WI38 (cell line): ENCODE measurements at regions not wholly inside any gene's neighbourhood (a gene's known extent, or its start where the extent isn't known, plus 50 kb on each side); places are given as distances from the start of the nearest gene placed in this dataset.

Experiments used
- H3K4me3 ChIP-seq: 2 replicates; pipeline ENCODE4 v1.5.1; 2011; ENCODE audit warnings: low read depth, mild to moderate bottlenecking, control low read depth, low read length
- CTCF ChIP-seq: IDR thresholded peaks from 2 replicates; pipeline ENCODE4 v1.5.1; 2012; ENCODE audit warnings: low read depth, mild to moderate bottlenecking, control low read depth, low read length

GRCh38 chr13:104450006-104450405 lies 1383.8 kb upstream of the SLC10A2 start:
- no peak overlapping the region for H3K4me3 ChIP-seq
- no peak for TF ChIP-seq CTCF

GRCh38 chr13:104447348-104447747 lies 1381.1 kb upstream of the SLC10A2 start:
- H3K4me3 ChIP-seq: no peak overlapping the region
- no peak for TF ChIP-seq CTCF

GRCh38 chr13:104442536-104442935 lies 1376.3 kb upstream of the SLC10A2 start:
- no peak overlapping the region for H3K4me3 ChIP-seq
- TF ChIP-seq CTCF: no peak

- no peak overlapping the region for H3K4me3 ChIP-seq
- TF ChIP-seq CTCF: no peak
Observed at GRCh38 chr13:104436555-104436954, 1370.3 kb upstream of the SLC10A2 start.

GRCh38 chr13:104431895-104432294 lies 1365.7 kb upstream of the SLC10A2 start:
- H3K4me3 ChIP-seq: no peak overlapping the region
- TF ChIP-seq CTCF: no peak

GRCh38 chr13:104426435-104426834 lies 1360.2 kb upstream of the SLC10A2 start:
- no peak for TF ChIP-seq CTCF
- H3K4me3 ChIP-seq: no peak overlapping the region

- no peak overlapping the region for H3K4me3 ChIP-seq
- no peak for TF ChIP-seq CTCF
Observed at GRCh38 chr13:104422668-104423067, 1356.5 kb upstream of the SLC10A2 start.
